Prostate gland (tissue), 2 donors: ENCODE measurements at regions not wholly inside any gene's neighbourhood (a gene's known extent, or its start where the extent isn't known, plus 50 kb on each side); places are given as distances from the start of the nearest gene placed in this dataset.

Experiments
- CTCF ChIP-seq, 4 experiments: fragments of 200-600 bp in 2 of 4; fragments of 450-650 bp in 2 of 4; sonication (generic) in 2 of 4; IDR thresholded peaks; 1 replicate in 3 of 4; 2 replicates in 1 of 4; pipeline ENCODE4 v1.5.1; 2016 to 2019; ENCODE audit warnings: antibody characterized with exemption in 4 of 4, mild to moderate bottlenecking in 2 of 4, moderate library complexity in 2 of 4
- POLR2A ChIP-seq: fragments of 450-650 bp; IDR thresholded peaks from one replicate; pipeline ENCODE4 v1.6.1; 2016; ENCODE audit warnings: antibody characterized with exemption, mild to moderate bottlenecking
- POLR2AphosphoS5 ChIP-seq: sonication (generic); formaldehyde crosslinking; IDR thresholded peaks from one replicate; pipeline ENCODE4 v1.6.1; 2017; ENCODE audit warnings: antibody characterized with exemption

DNA sequence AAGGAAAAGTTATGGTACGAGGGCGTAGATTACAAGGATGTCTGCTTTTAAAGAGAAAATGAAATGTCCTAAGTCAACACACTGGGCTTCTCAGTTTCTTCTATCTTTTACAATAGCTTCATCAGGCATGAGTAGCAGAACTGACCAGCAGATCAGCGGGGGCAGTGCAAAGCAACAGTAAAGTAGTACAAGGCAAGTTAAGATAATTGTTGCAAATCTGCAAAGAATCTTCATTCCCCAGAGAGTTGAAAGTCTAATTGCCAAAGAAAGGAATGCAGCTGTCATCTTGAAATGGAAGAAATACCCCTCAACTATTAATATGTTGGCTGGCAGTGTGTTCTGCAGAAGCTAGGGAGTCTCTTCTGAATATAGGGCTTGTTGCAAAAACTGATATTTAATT lies 60.2 kb upstream of the SLC39A10 start:
- TF ChIP-seq POLR2A (no peak), CTCF (IDR thresholded peaks at IDR 0.05) (no peak), POLR2AphosphoS5 (no peak)
